ENCODE measurements at regions not wholly inside any gene's neighbourhood (a gene's known extent, or its start where the extent isn't known, plus 50 kb on each side); places are given as distances from the start of the nearest gene placed in this dataset.

- TF ChIP-seq, protein P1, sequence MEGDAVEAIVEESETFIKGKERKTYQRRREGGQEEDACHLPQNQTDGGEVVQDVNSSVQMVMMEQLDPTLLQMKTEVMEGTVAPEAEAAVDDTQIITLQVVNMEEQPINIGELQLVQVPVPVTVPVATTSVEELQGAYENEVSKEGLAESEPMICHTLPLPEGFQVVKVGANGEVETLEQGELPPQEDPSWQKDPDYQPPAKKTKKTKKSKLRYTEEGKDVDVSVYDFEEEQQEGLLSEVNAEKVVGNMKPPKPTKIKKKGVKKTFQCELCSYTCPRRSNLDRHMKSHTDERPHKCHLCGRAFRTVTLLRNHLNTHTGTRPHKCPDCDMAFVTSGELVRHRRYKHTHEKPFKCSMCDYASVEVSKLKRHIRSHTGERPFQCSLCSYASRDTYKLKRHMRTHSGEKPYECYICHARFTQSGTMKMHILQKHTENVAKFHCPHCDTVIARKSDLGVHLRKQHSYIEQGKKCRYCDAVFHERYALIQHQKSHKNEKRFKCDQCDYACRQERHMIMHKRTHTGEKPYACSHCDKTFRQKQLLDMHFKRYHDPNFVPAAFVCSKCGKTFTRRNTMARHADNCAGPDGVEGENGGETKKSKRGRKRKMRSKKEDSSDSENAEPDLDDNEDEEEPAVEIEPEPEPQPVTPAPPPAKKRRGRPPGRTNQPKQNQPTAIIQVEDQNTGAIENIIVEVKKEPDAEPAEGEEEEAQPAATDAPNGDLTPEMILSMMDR (IDR thresholded peaks at IDR 0.05), result no peak
- TF ChIP-seq EZH2 (IDR thresholded peaks at IDR 0.05), result no peak
Observed at GRCh38 chr5:31116466-31117031, 76.9 kb upstream of the CDH6 start.
